ENCODE measurements at regions not wholly inside any gene's neighbourhood (a gene's known extent, or its start where the extent isn't known, plus 50 kb on each side); places are given as distances from the start of the nearest gene placed in this dataset.

DNA sequence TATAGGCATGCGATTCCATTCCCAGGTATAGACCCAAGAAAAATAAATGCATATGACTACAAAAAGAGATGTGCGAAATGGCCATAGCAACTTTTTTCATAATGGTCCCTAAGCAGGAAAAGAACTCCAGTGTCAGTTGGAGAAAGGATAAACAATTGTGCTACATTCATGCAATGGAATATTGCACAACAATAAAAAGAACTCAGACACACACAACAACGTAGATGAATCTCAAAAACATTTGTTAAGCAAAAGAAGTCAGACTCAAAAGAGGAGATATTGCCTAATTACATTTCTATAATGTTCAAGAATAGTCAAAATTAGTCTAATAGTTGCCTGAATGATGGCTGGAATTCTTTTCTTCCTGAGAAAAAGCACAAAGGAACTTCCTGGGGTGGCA lies 141.1 kb upstream of the GLI3 start:
- H3K9me3 Mint-ChIP-seq = no peaks in the 10 kb centered on the region
- no peak overlapping the region for H3K4me3 Mint-ChIP-seq
- ATAC-seq (replicated peaks) (no peak), DNase-seq (no peak)
- H3K4me1 Mint-ChIP-seq (ENCODE audit: low read depth in 2 of 2) = no peaks in the 10 kb centered on the region
- no peaks in the 10 kb centered on the region for H3K27me3 Mint-ChIP-seq
- H3K27ac Mint-ChIP-seq = no peak overlapping the region
- no peaks in the 10 kb centered on the region for H3K36me3 Mint-ChIP-seq (ENCODE audit: insufficient read depth)

DNA sequence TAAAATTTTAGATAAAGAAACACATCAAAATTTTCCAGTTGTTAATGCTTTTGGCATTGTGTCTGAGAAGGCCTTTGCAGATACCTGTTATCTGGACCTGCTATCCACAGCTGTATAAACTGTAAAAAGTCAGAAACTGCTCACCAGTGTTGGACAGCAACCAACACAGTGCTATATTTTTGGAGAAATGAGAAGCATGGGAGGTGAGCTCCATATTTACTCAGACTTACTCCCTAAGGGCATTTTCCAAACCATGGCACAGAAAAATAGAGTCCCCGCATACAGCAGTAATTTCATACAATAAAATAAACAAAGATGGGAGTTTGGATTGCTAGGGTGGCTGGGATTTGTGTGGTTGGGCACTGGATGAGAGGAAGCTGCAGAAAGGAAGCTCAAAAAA lies 136.3 kb upstream of the GLI3 start:
- H3K27ac Mint-ChIP-seq = no peak overlapping the region
- DNase-seq = no peak
- no peaks in the 10 kb centered on the region for H3K4me1 Mint-ChIP-seq (ENCODE audit: low read depth in 2 of 2)

DNA sequence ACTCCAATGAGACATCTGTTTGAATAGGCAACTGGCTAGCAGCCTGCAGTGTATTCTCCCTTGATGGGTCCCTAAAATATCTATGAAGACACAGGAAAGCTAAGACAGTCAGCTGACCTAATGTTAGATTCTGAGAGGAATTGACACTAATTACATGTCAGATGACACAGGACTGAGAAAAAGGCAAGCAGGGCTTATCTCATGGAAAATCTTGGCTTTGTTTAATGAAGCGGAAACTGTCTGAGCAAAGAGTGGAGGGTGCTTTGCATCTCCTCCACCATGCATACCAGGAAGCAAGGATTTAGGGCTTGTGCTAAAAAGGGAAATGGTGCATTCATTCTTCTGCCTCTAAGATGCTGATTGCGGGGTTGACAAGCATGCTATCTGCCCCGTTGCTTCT lies 135.5 kb upstream of the GLI3 start:
- no peak overlapping the region for H3K27ac Mint-ChIP-seq
- H3K4me1 Mint-ChIP-seq (ENCODE audit: low read depth in 2 of 2) = no peaks in the 10 kb centered on the region
- H3K4me3 Mint-ChIP-seq = no peak overlapping the region
- H3K36me3 Mint-ChIP-seq (ENCODE audit: insufficient read depth) = no peaks in the 10 kb centered on the region
- DNase-seq = no peak
- no peak for ATAC-seq (replicated peaks)
- H3K27me3 Mint-ChIP-seq = no peaks in the 10 kb centered on the region
- H3K9me3 Mint-ChIP-seq = peaks cover 9 to 10% of the 10 kb centered on the region in 2 donors

More for the DNA sequence above, 136.3 kb upstream of the GLI3 start:
- no peak for ATAC-seq (replicated peaks)
- H3K27me3 Mint-ChIP-seq = no peaks in the 10 kb centered on the region
- peaks cover 4 to 5% of the 10 kb centered on the region in 2 donors for H3K9me3 Mint-ChIP-seq
- H3K4me3 Mint-ChIP-seq = no peak overlapping the region
- no peaks in the 10 kb centered on the region for H3K36me3 Mint-ChIP-seq (ENCODE audit: insufficient read depth)

GRCh38 chr7:42359946-42360345 lies 122.9 kb upstream of the GLI3 start:
- no peak for ATAC-seq (replicated peaks)
- Mint-ChIP-seq H3K4me3 (no peak overlapping the region), H3K27me3 (no peaks in the 10 kb centered on the region)

GRCh38 chr7:42351316-42351935 lies 114.4 kb upstream of the GLI3 start:
- H3K9me3 Mint-ChIP-seq = peaks cover 0 to 6% of the 10 kb centered on the region in 2 donors
- H3K4me1 Mint-ChIP-seq (ENCODE audit: low read depth in 2 of 2) = no peaks in the 10 kb centered on the region
- H3K36me3 Mint-ChIP-seq (ENCODE audit: insufficient read depth) = no peaks in the 10 kb centered on the region
- no peaks in the 10 kb centered on the region for H3K27me3 Mint-ChIP-seq
- DNase-seq (no peak), ATAC-seq (replicated peaks) (no peak)
- no peak overlapping the region for H3K27ac Mint-ChIP-seq
- no peak overlapping the region for H3K4me3 Mint-ChIP-seq

More at GRCh38 chr7:42359946-42360345, 122.9 kb upstream of the GLI3 start:
- Mint-ChIP-seq H3K4me1 (ENCODE audit: low read depth in 2 of 2) (no peaks in the 10 kb centered on the region), H3K36me3 (ENCODE audit: insufficient read depth) (no peaks in the 10 kb centered on the region), H3K27ac (no peak overlapping the region), H3K9me3 (peaks cover 8 to 26% of the 10 kb centered on the region in 2 donors)
- DNase-seq = no peak

DNA sequence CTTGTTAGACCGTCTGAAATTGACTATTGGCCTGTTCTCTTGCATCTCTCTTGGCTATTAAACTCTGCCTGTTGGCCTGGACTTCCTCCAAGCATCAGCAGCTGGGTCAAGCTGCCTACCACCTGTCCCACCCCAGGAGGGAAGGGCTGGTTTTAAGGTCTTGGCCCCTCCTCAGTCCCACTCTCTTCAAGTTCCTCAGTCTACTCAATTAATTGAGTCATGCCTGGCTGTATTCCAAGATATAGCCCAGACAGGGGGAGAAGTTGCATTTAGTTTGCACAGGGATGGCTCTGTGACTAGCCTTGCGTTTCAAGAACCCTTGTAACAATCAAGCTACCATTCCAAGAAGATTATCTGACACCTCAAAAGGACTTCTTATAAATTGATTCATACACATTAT lies 113.8 kb upstream of the GLI3 start:
- H3K4me3 Mint-ChIP-seq = no peak overlapping the region
- no peak for DNase-seq
- no peak for ATAC-seq (replicated peaks)
- peaks cover 0 to 6% of the 10 kb centered on the region in 2 donors for H3K9me3 Mint-ChIP-seq
- no peaks in the 10 kb centered on the region for H3K27me3 Mint-ChIP-seq
- no peaks in the 10 kb centered on the region for H3K4me1 Mint-ChIP-seq (ENCODE audit: low read depth in 2 of 2)
- no peak overlapping the region for H3K27ac Mint-ChIP-seq
- no peaks in the 10 kb centered on the region for H3K36me3 Mint-ChIP-seq (ENCODE audit: insufficient read depth)

GRCh38 chr7:42348631-42349030 lies 111.6 kb upstream of the GLI3 start:
- H3K27ac Mint-ChIP-seq = no peak overlapping the region
- ATAC-seq (replicated peaks) = no peak

DNA sequence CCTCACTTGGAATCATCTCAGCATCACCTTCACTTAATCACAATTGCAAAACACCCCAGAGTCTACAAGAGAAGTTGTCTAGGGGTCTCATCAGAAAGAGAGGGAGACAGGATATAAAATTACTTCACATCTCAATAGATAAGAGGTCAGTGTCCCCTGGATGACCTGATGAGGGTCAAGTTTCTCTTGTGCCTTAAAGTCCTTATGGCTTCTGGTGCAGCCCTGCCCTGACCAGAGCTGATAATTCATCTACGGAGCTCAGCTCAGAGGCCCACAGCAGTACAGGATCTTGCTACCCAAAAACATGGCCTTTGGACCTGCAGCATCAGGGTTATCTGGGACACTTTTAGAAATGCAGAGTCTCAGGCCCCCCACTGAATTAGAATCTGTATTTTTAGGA lies 111.1 kb upstream of the GLI3 start:
- no peaks in the 10 kb centered on the region for H3K36me3 Mint-ChIP-seq (ENCODE audit: insufficient read depth)
- H3K27ac Mint-ChIP-seq = no peak overlapping the region
- no peaks in the 10 kb centered on the region for H3K4me1 Mint-ChIP-seq (ENCODE audit: low read depth in 2 of 2)

More at GRCh38 chr7:42348631-42349030, 111.6 kb upstream of the GLI3 start:
- H3K36me3 Mint-ChIP-seq (ENCODE audit: insufficient read depth) = no peaks in the 10 kb centered on the region
- H3K9me3 Mint-ChIP-seq = peaks cover 0 to 6% of the 10 kb centered on the region in 2 donors
- H3K27me3 Mint-ChIP-seq = no peaks in the 10 kb centered on the region
- no peaks in the 10 kb centered on the region for H3K4me1 Mint-ChIP-seq (ENCODE audit: low read depth in 2 of 2)
- no peak for DNase-seq
- no peak overlapping the region for H3K4me3 Mint-ChIP-seq

DNA sequence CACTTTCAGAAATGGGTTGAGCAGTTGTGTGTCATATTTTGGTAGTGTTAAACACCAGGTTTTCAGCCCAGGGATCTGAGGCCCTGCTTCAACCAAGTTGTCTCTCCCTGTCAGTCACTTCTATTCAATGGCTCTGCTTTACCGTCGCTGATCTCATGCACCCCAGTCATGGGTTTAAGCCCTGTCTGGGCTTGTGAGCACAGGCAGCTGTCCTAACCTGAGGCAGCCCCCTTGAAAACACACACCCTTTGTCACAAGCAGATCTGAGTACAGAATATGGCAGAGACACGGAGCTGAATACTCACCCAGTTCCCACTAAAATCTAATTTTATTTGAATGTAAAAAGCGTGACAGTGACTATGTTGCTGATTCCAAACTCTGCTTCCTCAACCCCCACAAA lies 110.6 kb upstream of the GLI3 start:
- Mint-ChIP-seq H3K4me1 (ENCODE audit: low read depth in 2 of 2) (no peaks in the 10 kb centered on the region), H3K36me3 (ENCODE audit: insufficient read depth) (no peaks in the 10 kb centered on the region), H3K27ac (no peak overlapping the region), H3K27me3 (no peaks in the 10 kb centered on the region), H3K9me3 (peaks cover 0 to 6% of the 10 kb centered on the region in 2 donors), H3K4me3 (no peak overlapping the region)
- DNase-seq (no peak), ATAC-seq (replicated peaks) (no peak)

More for the DNA sequence above, 111.1 kb upstream of the GLI3 start:
- Mint-ChIP-seq H3K4me3 (no peak overlapping the region), H3K9me3 (peaks cover 0 to 6% of the 10 kb centered on the region in 2 donors), H3K27me3 (no peaks in the 10 kb centered on the region)
- no peak for ATAC-seq (replicated peaks)
- no peak for DNase-seq

DNA sequence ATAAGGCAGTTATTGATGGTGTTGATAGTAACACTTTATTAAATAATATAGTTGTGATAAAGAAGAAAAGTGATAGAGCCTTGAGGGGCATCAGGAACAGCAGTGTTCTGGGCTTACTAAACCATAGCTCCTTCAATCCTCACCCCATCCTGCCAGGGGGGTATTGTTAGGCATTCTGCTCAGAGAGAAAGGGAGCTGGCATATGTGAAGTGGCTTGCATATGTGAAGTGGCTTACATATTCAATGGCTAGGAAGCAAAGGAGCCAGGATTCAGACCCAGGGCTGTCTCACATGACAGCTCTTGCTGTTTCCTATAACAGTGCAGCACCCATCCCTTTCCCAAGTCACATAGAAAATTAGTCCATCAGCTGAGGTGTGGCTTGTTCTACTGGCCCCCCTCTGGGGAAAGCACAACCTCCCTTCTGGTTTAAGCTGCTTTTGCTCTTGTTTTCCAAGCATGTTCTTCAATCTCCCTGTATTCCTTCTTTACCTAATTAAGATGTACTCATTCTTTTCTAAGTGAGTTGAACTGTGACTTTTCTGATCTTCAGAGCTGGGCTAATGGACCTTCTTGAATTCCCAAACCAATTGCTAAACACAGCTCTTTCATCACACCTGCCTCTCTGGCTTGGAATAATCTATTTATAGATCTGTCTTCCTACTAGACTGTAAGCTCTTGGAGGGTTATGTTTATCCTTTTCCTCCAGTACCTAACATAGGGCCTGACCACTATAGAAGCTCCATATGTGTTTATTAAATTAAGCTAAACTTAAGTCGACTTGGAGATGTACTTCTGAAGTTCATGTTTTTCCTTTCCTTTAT lies 108.7 kb upstream of the GLI3 start:
- no peaks in the 10 kb centered on the region for H3K9me3 Mint-ChIP-seq
- DNase-seq = no peak
- H3K27ac Mint-ChIP-seq = no peak overlapping the region
- no peaks in the 10 kb centered on the region for H3K27me3 Mint-ChIP-seq
- no peak overlapping the region for H3K4me3 Mint-ChIP-seq
- H3K36me3 Mint-ChIP-seq (ENCODE audit: insufficient read depth) = no peaks in the 10 kb centered on the region
- ATAC-seq (replicated peaks) = no peak
- H3K4me1 Mint-ChIP-seq (ENCODE audit: low read depth in 2 of 2) = no peaks in the 10 kb centered on the region

- DNase-seq = no peak
- no peak overlapping the region for H3K4me3 Mint-ChIP-seq
- no peak overlapping the region for H3K27ac Mint-ChIP-seq
- peaks cover 0 to 1% of the 10 kb centered on the region in 2 donors for H3K9me3 Mint-ChIP-seq
- H3K27me3 Mint-ChIP-seq = no peaks in the 10 kb centered on the region
- H3K4me1 Mint-ChIP-seq (ENCODE audit: low read depth in 2 of 2) = no peaks in the 10 kb centered on the region
- H3K36me3 Mint-ChIP-seq (ENCODE audit: insufficient read depth) = no peaks in the 10 kb centered on the region
- ATAC-seq (replicated peaks) = no peak
Measured at GRCh38 chr7:42344198-42344755, 107.3 kb upstream of the GLI3 start.

GRCh38 chr7:42342381-42342780 lies 105.4 kb upstream of the GLI3 start:
- Mint-ChIP-seq H3K27me3 (no peaks in the 10 kb centered on the region), H3K9me3 (peaks cover 1 to 4% of the 10 kb centered on the region in 2 donors), H3K36me3 (ENCODE audit: insufficient read depth) (no peaks in the 10 kb centered on the region), H3K27ac (no peak overlapping the region), H3K4me1 (ENCODE audit: low read depth in 2 of 2) (no peaks in the 10 kb centered on the region), H3K4me3 (no peak overlapping the region)
- DNase-seq (no peak), ATAC-seq (replicated peaks) (no peak)

DNA sequence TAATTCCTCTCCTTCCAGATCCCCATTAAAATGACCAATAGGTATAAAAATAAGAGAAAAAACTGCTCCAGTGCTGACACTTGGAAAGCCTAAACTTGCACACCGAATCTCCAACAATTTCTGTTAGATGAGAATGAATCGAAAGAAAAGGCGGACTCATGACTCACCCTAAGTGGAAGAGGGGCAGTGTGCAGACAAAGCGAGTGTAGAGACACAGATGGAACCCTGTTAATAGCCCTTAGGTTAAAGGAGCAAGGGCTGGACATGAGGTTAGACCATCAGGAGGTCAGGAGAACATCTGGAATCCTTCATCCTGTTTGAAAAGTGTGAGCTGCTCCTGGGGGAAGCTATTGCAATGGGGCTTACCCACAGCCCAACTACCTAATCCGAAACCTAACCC lies 103.4 kb upstream of the GLI3 start:
- no peak for DNase-seq
- Mint-ChIP-seq H3K4me1 (ENCODE audit: low read depth in 2 of 2) (no peaks in the 10 kb centered on the region), H3K27ac (no peak overlapping the region), H3K9me3 (peaks cover 1 to 7% of the 10 kb centered on the region in 2 donors), H3K4me3 (no peak overlapping the region), H3K36me3 (ENCODE audit: insufficient read depth) (no peaks in the 10 kb centered on the region), H3K27me3 (no peaks in the 10 kb centered on the region)
- ATAC-seq (replicated peaks) = no peak

Data from effector memory CD8-positive, alpha-beta T cell (primary cell).